Karpas-422 (cell line): ENCODE measurements at regions not wholly inside any gene's neighbourhood (a gene's known extent, or its start where the extent isn't known, plus 50 kb on each side); places are given as distances from the start of the nearest gene placed in this dataset.

Experiments used
- DNase-seq: peaks from one replicate; pipeline ENCODE4 v3.0.0-alpha.2; 2015
- H2AFZ ChIP-seq: fragments of 200-600 bp; sonication (generic); 2 replicates; pipeline ENCODE4 v1.6.1; 2014; ENCODE audit warnings: antibody characterized with exemption, low read length, mixed read lengths
- H3K27ac ChIP-seq: fragments of 200-600 bp; sonication (generic); 2 replicates; pipeline ENCODE4 v1.5.1; 2014; ENCODE audit warnings: mild to moderate bottlenecking, low read length, moderate library complexity
- H3K27me3 ChIP-seq: fragments of 200-600 bp; sonication (generic); 2 replicates; pipeline ENCODE4 v1.6.1; 2014; ENCODE audit warnings: low read length, mixed read lengths
- H3K36me3 ChIP-seq: fragments of 200-600 bp; sonication (generic); 2 replicates; pipeline ENCODE4 v1.6.1; 2014; ENCODE audit warnings: low read length, mixed read lengths; ENCODE audit not compliant: insufficient read depth
- H3K4me1 ChIP-seq: fragments of 200-600 bp; sonication (generic); 2 replicates; pipeline ENCODE4 v1.6.1; 2014; ENCODE audit warnings: mild to moderate bottlenecking, low read length, mixed read lengths
- H3K4me2 ChIP-seq: fragments of 200-600 bp; sonication (generic); 2 replicates; pipeline ENCODE4 v1.6.1; 2014; ENCODE audit warnings: low read length, low read depth, mild to moderate bottlenecking; ENCODE audit not compliant: poor library complexity, severe bottlenecking
- H3K4me3 ChIP-seq: fragments of 200-600 bp; sonication (generic); 2 replicates; pipeline ENCODE4 v1.5.1; 2014; ENCODE audit warnings: mild to moderate bottlenecking, antibody characterized with exemption, low read length, mixed read lengths
- H3K79me2 ChIP-seq: fragments of 200-600 bp; sonication (generic); 2 replicates; pipeline ENCODE4 v1.6.1; 2014; ENCODE audit warnings: mild to moderate bottlenecking, low read length, mixed read lengths
- H3K9ac ChIP-seq: fragments of 200-600 bp; sonication (generic); 2 replicates; pipeline ENCODE4 v1.6.0; 2014; ENCODE audit warnings: low read length
- H3K9me2 ChIP-seq: fragments of 200-600 bp; sonication (generic), shearing (Covaris generic); replicated peaks from 2 replicates; pipeline ENCODE4 v1.6.0; 2014; ENCODE audit warnings: mild to moderate bottlenecking, low read length, moderate library complexity; ENCODE audit not compliant: insufficient read depth
- H3K9me3 ChIP-seq: fragments of 300-700, 200-600 bp; sonication (generic); 2 replicates; pipeline ENCODE4 v1.6.1; 2014; ENCODE audit warnings: low read length, mixed read lengths
- H4K20me1 ChIP-seq: fragments of 200-600 bp; sonication (generic); 2 replicates; pipeline ENCODE4 v1.6.1; 2014; ENCODE audit warnings: mild to moderate bottlenecking, antibody characterized with exemption, low read length, low read depth; ENCODE audit not compliant: insufficient read depth

- Histone ChIP-seq H3K36me3 (no peaks in the 10 kb centered on the region), H3K27me3 (no peaks in the 10 kb centered on the region), H3K9me2 (no peaks in the 10 kb centered on the region), H3K4me1 (no peaks in the 10 kb centered on the region), H2AFZ (no peak overlapping the region), H3K9me3 (no peaks in the 10 kb centered on the region), H3K27ac (no peak overlapping the region), H3K79me2 (no peaks in the 10 kb centered on the region), H3K9ac (no peak overlapping the region), H3K4me3 (no peak overlapping the region), H3K4me2 (no peak overlapping the region), H4K20me1 (no peaks in the 10 kb centered on the region)
- no peak for DNase-seq
These were observed 213.7 kb upstream of the PPARGC1A start for GRCh38 chr4:24103434-24104157.

DNA sequence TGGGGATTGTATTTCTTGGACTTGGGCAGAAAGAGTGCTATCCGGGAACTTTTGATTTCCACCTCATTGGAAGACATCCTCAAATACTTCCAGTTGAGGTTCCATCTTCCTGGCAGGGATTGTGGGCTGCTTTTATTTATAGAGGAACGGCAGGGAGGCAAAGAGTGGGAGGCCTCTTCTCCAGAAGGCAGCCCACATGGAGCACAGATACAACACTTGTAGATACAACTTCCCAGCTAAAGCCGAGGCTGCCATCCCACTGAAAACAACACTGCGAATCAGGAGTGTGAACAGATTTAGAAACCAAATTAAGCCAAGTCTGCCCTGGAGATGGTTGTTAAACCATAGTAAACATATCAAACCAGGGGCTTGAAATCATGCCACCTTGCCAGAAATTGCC is 212.8 kb upstream of the PPARGC1A start:
- Histone ChIP-seq H3K4me1 (no peaks in the 10 kb centered on the region), H4K20me1 (no peaks in the 10 kb centered on the region), H2AFZ (no peak overlapping the region), H3K27me3 (no peaks in the 10 kb centered on the region), H3K9me3 (no peaks in the 10 kb centered on the region), H3K9ac (no peak overlapping the region), H3K36me3 (no peaks in the 10 kb centered on the region), H3K4me3 (no peak overlapping the region), H3K4me2 (no peak overlapping the region), H3K79me2 (no peaks in the 10 kb centered on the region), H3K9me2 (no peaks in the 10 kb centered on the region), H3K27ac (no peak overlapping the region)
- no peak for DNase-seq

DNA sequence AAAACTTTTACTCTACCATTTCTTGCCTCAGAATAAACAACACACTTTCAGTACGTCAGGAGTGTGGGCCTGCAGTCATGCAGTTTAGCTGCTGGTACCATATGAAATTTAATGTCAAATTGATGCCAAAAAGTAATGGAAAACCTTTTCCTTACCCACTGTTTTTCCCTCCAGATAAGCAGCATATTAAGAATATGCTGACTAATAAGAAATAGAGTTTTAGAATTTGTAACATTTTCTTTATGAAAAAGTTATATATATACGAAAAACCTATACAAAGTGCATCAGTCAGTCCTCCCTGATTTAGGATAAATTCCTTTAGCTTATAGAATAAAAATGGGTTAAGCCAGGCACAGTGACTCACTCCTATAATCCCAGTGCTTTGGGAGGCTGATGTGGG is 206.8 kb upstream of the PPARGC1A start:
- Histone ChIP-seq H3K9ac (no peak overlapping the region), H2AFZ (no peak overlapping the region), H3K4me2 (no peak overlapping the region), H3K4me1 (no peaks in the 10 kb centered on the region), H3K9me2 (no peaks in the 10 kb centered on the region), H3K9me3 (no peaks in the 10 kb centered on the region), H3K27me3 (no peaks in the 10 kb centered on the region), H3K79me2 (no peaks in the 10 kb centered on the region), H4K20me1 (no peaks in the 10 kb centered on the region), H3K4me3 (no peak overlapping the region), H3K27ac (no peak overlapping the region), H3K36me3 (no peaks in the 10 kb centered on the region)
- no peak for DNase-seq

DNA sequence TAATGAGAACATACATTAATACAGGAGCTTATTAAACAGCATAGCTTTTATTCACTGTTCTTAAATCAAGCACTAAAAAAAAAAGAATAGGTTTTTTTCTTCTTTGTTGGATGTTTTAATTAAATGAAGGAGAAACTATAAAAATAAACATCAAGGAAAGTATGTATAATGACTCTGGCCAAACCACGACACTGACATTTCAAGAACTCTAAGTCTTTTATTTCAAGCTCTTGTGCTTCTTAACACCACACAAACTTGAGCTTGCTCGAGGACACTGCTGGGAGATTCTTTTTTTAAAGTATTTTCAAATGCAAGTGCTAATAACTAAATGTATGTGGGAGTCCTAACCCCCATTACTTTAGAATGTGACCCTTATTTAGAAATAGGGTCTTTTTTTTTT is 204.9 kb upstream of the PPARGC1A start:
- no peaks in the 10 kb centered on the region for H3K79me2 ChIP-seq
- H3K9me3 ChIP-seq = no peaks in the 10 kb centered on the region
- no peak overlapping the region for H2AFZ ChIP-seq
- H3K36me3 ChIP-seq = no peaks in the 10 kb centered on the region
- H3K4me3 ChIP-seq = no peak overlapping the region
- no peak overlapping the region for H3K27ac ChIP-seq
- H3K27me3 ChIP-seq = no peaks in the 10 kb centered on the region
- no peak overlapping the region for H3K9ac ChIP-seq
- no peaks in the 10 kb centered on the region for H4K20me1 ChIP-seq
- no peaks in the 10 kb centered on the region for H3K9me2 ChIP-seq
- no peak overlapping the region for H3K4me2 ChIP-seq
- no peaks in the 10 kb centered on the region for H3K4me1 ChIP-seq
- no peak for DNase-seq

GRCh38 chr4:24093446-24093845 is 203.6 kb upstream of the PPARGC1A start:
- DNase-seq = no peak
- Histone ChIP-seq H3K4me2 (no peak overlapping the region), H3K4me1 (no peaks in the 10 kb centered on the region), H3K36me3 (no peaks in the 10 kb centered on the region), H3K4me3 (no peak overlapping the region), H2AFZ (no peak overlapping the region), H3K9me3 (no peaks in the 10 kb centered on the region), H4K20me1 (no peaks in the 10 kb centered on the region), H3K79me2 (no peaks in the 10 kb centered on the region), H3K27me3 (no peaks in the 10 kb centered on the region), H3K9ac (no peak overlapping the region), H3K9me2 (no peaks in the 10 kb centered on the region), H3K27ac (no peak overlapping the region)

GRCh38 chr4:24091639-24092233 is 201.9 kb upstream of the PPARGC1A start:
- no peak for DNase-seq
- Histone ChIP-seq H3K36me3 (no peaks in the 10 kb centered on the region), H3K27me3 (no peaks in the 10 kb centered on the region), H3K79me2 (no peaks in the 10 kb centered on the region), H3K9ac (no peak overlapping the region), H4K20me1 (no peaks in the 10 kb centered on the region), H3K27ac (no peak overlapping the region), H2AFZ (no peak overlapping the region), H3K4me3 (no peak overlapping the region), H3K4me1 (no peaks in the 10 kb centered on the region), H3K4me2 (no peak overlapping the region), H3K9me2 (no peaks in the 10 kb centered on the region), H3K9me3 (no peaks in the 10 kb centered on the region)

DNA sequence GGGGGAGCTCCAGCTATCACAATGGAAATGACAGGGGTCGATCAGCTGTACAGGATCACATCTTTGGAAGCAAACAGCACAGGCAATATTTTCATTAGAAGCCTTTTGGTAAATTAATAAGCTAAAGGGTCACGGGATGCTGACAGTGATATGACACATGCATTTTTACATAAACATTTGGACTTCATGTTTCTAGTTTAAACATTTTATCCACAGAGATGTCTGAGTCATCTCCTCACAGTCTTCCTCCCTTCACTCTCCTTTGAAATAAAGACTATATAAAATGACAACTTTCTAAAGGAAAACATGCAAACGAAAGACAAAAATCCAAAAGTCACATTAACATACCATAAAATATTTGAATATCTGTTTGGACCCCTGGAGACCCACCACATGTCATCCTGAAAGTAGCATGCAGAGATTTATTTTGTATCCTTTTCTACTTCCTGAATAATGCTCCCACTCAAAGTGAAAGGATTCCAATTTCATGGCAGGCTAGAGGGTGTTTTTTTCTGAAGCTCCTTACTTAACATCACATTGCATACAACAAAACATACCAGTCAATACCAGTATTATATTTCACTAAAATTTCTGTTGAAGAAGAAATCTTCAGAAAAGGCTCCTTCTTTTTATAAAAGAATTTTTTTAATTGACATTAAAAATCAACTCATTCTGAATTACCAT is 200.1 kb upstream of the PPARGC1A start:
- Histone ChIP-seq H3K9ac (no peak overlapping the region), H3K4me1 (no peaks in the 10 kb centered on the region)

GRCh38 chr4:24080871-24081270 is 191.0 kb upstream of the PPARGC1A start:
- Histone ChIP-seq H3K9me3 (no peaks in the 10 kb centered on the region), H3K4me2 (no peak overlapping the region), H3K4me3 (no peak overlapping the region), H3K36me3 (no peaks in the 10 kb centered on the region), H4K20me1 (no peaks in the 10 kb centered on the region), H3K9ac (no peak overlapping the region), H3K27me3 (no peaks in the 10 kb centered on the region), H2AFZ (no peak overlapping the region), H3K79me2 (no peaks in the 10 kb centered on the region), H3K9me2 (no peaks in the 10 kb centered on the region), H3K27ac (no peak overlapping the region), H3K4me1 (no peaks in the 10 kb centered on the region)
- DNase-seq = no peak

More for the DNA sequence above, 200.1 kb upstream of the PPARGC1A start:
- no peak overlapping the region for H3K4me2 ChIP-seq
- no peaks in the 10 kb centered on the region for H3K79me2 ChIP-seq
- H3K4me3 ChIP-seq = no peak overlapping the region
- no peak overlapping the region for H3K27ac ChIP-seq
- no peaks in the 10 kb centered on the region for H3K36me3 ChIP-seq
- H2AFZ ChIP-seq = no peak overlapping the region
- no peak for DNase-seq
- no peaks in the 10 kb centered on the region for H3K27me3 ChIP-seq
- no peaks in the 10 kb centered on the region for H4K20me1 ChIP-seq
- H3K9me3 ChIP-seq = no peaks in the 10 kb centered on the region
- no peaks in the 10 kb centered on the region for H3K9me2 ChIP-seq
